Brain microvascular endothelial cell (primary cell): ENCODE measurements at regions not wholly inside any gene's neighbourhood (a gene's known extent, or its start where the extent isn't known, plus 50 kb on each side); places are given as distances from the start of the nearest gene placed in this dataset.

Experiments used
- DNase-seq: peaks from one replicate; pipeline ENCODE4 v3.0.0-alpha.2; 2020
- H3K27ac ChIP-seq: fragments of 250-450 bp; sonication (Bioruptor Pico); 2 replicates; pipeline ENCODE4 v1.5.1; 2020; ENCODE audit warnings: mild to moderate bottlenecking, moderate library complexity
- H3K27me3 ChIP-seq: fragments of 250-450 bp; sonication (Bioruptor Pico); replicated peaks from 2 replicates; pipeline ENCODE4 v1.5.1; 2020; ENCODE audit warnings: mild to moderate bottlenecking
- H3K36me3 ChIP-seq: fragments of 250-450 bp; sonication (Bioruptor Pico); replicated peaks from 2 replicates; pipeline ENCODE4 v1.5.1; 2020; ENCODE audit warnings: mild to moderate bottlenecking
- H3K4me3 ChIP-seq: 2 replicates; pipeline ENCODE4 v1.5.1; 2011; ENCODE audit warnings: low read depth, mild to moderate bottlenecking, control low read depth, low read length, moderate library complexity
- in situ Hi-C: cut with HindIII; loops from 2 replicates; pipeline ENCODE4 v1.10.0; 2017; ENCODE audit warnings: low sequenced_read_pairs, low pct_ligation_motif_present
- TF ChIP-seq, protein P1 (sequence below): IDR thresholded peaks from 2 replicates; pipeline ENCODE4 v1.5.1; 2011; ENCODE audit warnings: low read depth, mild to moderate bottlenecking, moderate library complexity, low read length, control low read depth, inconsistent platforms; ENCODE audit errors: missing control alignments

DNA sequence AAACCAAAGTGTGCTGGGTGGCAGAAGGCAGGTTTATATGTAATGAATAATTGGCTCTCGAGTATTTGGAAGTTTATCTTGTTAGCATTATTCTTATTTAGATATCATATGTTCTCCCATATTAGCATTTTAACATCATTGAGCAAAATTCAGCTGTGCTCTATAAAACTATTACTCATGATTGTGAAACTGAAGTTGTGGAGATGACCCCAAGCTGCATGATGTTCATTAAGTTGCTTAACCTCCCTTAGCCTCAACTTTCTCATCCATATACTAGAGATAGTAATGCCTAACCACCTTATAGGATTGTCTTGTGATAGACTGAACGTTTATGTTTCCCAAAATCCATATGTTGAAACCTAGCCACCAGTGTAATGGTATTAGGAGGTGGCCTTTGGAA lies 346.3 kb downstream of the SATB2 start:
- TF ChIP-seq, protein P1, sequence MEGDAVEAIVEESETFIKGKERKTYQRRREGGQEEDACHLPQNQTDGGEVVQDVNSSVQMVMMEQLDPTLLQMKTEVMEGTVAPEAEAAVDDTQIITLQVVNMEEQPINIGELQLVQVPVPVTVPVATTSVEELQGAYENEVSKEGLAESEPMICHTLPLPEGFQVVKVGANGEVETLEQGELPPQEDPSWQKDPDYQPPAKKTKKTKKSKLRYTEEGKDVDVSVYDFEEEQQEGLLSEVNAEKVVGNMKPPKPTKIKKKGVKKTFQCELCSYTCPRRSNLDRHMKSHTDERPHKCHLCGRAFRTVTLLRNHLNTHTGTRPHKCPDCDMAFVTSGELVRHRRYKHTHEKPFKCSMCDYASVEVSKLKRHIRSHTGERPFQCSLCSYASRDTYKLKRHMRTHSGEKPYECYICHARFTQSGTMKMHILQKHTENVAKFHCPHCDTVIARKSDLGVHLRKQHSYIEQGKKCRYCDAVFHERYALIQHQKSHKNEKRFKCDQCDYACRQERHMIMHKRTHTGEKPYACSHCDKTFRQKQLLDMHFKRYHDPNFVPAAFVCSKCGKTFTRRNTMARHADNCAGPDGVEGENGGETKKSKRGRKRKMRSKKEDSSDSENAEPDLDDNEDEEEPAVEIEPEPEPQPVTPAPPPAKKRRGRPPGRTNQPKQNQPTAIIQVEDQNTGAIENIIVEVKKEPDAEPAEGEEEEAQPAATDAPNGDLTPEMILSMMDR = no peak
- in situ Hi-C loops = no loop called here
- no peak for DNase-seq
- Histone ChIP-seq H3K4me3 (no peak overlapping the region), H3K27ac (no peak overlapping the region), H3K36me3 (no peaks in the 10 kb centered on the region), H3K27me3 (no peaks in the 10 kb centered on the region)

DNA sequence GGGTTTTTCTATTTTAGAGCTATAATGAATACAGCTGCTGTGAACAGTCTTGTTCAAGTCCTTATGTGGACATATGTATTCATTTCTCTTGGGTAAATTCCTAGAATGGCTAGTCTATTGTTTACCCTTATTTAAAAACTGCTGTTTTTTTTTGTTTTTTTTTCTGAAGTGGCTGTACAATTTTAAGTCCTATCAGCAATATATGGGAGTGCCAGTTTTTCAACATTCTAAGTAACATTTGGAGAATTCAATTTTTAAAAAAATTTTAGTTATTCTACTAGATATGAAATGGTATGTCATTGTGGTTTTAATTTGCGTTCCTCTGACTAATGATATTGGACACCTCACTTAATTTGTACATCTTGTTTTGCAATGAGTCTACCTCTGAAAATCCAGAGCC lies 349.7 kb downstream of the SATB2 start:
- in situ Hi-C loops = no loop called here
- Histone ChIP-seq H3K4me3 (no peak overlapping the region), H3K27ac (no peak overlapping the region), H3K27me3 (no peaks in the 10 kb centered on the region), H3K36me3 (no peaks in the 10 kb centered on the region)
- TF ChIP-seq, protein P1 = no peak
- DNase-seq = no peak

DNA sequence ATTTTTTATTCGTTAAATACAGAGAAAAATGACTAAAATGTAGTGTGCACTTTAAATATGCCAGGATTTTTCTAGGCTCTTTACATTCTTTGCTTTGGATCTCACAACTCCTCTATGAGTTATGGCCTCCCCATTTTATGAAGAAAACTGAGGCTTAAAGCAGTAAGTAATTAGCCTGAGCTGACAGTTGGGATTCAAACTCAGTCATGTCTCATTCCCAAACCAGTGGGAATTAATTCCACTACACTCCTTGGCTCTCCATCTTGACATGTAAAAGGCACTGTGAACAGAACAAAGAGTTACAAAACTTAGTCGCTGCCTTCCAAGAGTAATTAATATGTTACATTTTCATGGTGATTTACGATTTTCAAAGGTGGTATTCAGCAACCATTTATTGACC lies 351.9 kb downstream of the SATB2 start:
- Histone ChIP-seq H3K27ac (no peak overlapping the region), H3K4me3 (no peak overlapping the region), H3K36me3 (no peaks in the 10 kb centered on the region), H3K27me3 (no peaks in the 10 kb centered on the region)
- in situ Hi-C loops = no loop called here
- DNase-seq = no peak
- TF ChIP-seq, protein P1 = no peak

DNA sequence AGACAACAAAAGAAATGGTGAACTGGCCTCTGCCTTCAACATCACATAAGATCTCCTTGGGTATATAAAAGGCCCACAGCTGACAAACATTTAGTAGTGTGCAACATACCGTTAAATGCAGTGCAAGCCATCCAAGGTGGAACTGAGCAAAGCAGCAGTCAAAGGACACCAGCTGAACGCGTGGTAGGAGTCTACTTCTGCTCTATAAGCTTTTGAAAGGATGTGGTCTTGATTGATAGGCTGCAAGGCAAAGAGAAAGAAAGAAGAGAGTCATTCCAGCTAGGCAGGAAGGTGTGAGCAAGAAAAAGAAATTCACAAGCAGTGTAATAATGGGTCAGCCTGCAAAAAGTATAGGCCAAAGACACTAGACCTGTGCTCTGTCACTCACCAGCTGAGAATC lies 356.3 kb downstream of the SATB2 start:
- no peaks in the 10 kb centered on the region for H3K27me3 ChIP-seq
- no peak overlapping the region for H3K27ac ChIP-seq
- TF ChIP-seq, protein P1 = no peak
- H3K36me3 ChIP-seq = no peaks in the 10 kb centered on the region
- H3K4me3 ChIP-seq = no peak overlapping the region
- no peak for DNase-seq
- in situ Hi-C loops = no loop called here

DNA sequence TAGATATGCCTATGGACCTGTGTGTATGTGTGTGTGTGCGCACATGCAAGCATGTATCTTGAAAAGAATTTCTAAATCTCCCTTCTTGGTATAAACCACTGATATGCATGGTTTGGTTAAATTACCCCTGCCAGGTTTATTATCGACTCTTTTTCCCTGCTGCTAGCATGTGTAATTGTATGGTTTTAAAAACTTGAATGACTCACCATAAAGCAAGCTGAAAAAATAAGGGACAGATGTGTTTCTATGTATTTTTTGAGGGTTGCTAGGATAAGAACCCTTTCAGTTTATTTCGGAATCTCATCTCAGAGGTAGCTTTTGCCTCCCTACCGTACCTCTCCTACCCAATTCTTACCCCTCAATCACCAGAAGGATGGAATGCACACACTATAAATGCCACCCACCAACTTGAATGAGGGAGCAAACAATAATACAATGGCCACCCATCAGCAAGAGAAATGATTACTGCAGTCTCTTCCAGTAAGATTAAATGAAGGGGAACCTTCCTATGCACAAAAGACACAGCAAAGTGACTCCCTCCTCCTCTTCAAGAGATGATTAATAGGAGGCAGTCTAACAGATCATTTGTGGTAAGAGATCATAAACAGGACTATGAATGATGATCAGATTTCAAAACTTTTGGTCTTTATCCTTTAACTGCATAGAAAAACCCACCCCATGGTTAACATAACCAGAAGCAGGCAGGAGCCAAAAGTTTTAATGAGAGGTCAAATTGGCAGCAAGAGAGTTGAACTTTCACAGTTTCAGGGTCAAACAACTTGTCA lies 357.2 kb downstream of the SATB2 start:
- no peaks in the 10 kb centered on the region for H3K27me3 ChIP-seq
- H3K36me3 ChIP-seq = no peaks in the 10 kb centered on the region
- no peak overlapping the region for H3K4me3 ChIP-seq
- in situ Hi-C loops = no loop called here
- no peak overlapping the region for H3K27ac ChIP-seq
- DNase-seq = no peak
- TF ChIP-seq, protein P1 = no peak

DNA sequence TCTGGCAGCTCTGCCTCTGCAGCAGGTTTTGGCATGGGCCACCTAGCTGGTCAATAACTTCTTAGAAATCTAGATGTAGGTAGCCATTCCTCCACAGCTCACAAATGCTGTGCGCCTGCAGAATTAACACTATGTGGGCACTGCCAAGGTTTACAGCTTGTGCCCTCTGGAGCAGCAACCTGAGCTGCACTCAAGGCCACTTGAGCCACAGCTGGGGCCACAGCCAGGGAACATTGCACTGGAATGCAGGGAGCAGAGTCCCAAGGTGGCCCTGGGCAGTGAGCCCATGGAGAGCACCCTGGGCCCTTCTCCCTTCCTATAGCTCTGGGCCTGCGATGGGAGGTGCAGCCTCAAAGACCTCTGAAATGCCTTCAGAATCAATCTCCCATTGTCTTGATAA lies 365.3 kb downstream of the SATB2 start:
- no peak overlapping the region for H3K4me3 ChIP-seq
- H3K27ac ChIP-seq = no peak overlapping the region
- no peaks in the 10 kb centered on the region for H3K36me3 ChIP-seq
- TF ChIP-seq, protein P1 = no peak
- no peaks in the 10 kb centered on the region for H3K27me3 ChIP-seq
- no peak for DNase-seq
- in situ Hi-C loops = no loop called here
